ENCODE measurements at regions not wholly inside any gene's neighbourhood (a gene's known extent, or its start where the extent isn't known, plus 50 kb on each side); places are given as distances from the start of the nearest gene placed in this dataset.

DNA sequence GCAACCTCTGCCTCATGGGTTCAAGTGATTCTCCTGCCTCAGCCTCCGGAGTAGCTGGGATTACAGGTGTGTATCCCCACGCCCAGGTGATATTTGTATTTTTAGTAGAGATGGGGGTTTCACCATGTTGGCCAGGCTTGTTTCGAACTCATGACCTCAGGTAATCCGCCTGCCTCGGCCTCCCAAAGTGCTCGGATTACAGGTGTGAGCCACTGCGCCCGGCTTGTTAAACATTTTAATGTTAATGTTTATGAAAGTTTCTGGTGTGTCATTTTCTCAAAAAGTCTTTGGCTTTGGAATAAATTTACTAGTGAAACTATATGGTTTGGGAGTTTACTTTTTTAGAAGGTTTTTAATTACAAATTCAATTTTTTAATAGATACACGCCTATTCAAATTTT, 698.8 kb downstream of the MECOM start:
- TF ChIP-seq, protein P1, sequence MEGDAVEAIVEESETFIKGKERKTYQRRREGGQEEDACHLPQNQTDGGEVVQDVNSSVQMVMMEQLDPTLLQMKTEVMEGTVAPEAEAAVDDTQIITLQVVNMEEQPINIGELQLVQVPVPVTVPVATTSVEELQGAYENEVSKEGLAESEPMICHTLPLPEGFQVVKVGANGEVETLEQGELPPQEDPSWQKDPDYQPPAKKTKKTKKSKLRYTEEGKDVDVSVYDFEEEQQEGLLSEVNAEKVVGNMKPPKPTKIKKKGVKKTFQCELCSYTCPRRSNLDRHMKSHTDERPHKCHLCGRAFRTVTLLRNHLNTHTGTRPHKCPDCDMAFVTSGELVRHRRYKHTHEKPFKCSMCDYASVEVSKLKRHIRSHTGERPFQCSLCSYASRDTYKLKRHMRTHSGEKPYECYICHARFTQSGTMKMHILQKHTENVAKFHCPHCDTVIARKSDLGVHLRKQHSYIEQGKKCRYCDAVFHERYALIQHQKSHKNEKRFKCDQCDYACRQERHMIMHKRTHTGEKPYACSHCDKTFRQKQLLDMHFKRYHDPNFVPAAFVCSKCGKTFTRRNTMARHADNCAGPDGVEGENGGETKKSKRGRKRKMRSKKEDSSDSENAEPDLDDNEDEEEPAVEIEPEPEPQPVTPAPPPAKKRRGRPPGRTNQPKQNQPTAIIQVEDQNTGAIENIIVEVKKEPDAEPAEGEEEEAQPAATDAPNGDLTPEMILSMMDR (IDR thresholded peaks at IDR 0.05; ENCODE audit: low read depth, low read length): no peak
- no peak for DNase-seq (ENCODE audit: extremely low read depth, low read depth)

DNA sequence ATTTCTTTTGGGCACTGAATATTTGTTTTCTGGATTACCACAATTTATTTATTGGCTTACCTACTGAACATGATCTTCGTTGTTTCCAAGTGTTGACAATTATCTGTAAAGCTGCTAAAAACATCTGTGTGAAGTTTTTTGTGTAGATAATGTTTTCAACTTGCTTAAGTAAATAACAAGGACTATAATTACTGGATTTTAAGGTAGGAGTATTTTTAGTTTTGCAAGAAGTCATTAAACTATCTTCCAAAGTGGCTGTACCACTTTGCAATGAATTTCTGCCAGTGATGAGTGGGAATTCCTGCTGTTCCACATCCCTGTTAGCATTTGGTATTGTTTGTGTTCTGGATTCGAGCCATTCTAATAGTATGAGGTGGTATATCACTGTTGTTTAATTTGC, 702.2 kb downstream of the MECOM start:
- TF ChIP-seq, protein P1 (IDR thresholded peaks at IDR 0.05; ENCODE audit: low read depth, low read length): no peak
- no peak for DNase-seq (ENCODE audit: extremely low read depth, low read depth)

DNA sequence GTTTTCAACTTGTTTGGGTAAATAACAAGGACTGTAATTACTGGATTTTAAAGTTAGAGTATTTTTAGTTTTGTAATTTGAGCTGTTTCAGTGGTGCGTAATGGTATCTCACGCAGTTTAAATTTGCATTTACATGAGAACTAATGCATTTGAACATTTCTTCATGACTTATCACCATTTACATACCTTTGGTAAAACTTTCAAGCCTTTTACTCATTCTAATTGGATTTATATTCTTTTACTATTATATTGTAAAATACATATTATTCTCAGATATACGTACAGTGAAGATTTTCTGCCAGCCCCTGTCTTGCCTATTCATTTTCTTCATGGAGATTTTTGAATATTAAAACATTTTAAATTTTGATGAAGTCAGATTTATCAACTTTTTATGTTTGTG, 703.8 kb downstream of the MECOM start:
- DNase-seq (ENCODE audit: extremely low read depth, low read depth): no peak
- TF ChIP-seq, protein P1 (IDR thresholded peaks at IDR 0.05; ENCODE audit: low read depth, low read length): no peak

DNA sequence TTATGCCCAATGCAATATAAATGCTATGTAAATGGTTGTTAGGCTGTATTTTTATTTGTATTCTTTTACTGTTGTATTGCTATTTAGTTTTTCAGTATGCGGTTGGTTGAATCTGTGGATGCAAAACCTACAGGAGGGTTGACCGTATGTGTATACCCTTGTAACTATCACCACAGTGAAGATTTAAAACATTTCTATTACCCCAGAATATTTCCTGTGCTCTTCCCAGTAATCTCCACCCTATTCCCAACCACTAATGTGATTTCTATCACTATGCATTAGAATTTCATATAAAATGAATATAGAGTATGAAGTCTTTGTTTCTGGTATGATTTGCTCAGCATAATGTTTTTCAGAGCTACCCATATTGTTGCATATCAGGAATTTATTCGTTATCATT, 705.0 kb downstream of the MECOM start:
- DNase-seq (ENCODE audit: extremely low read depth, low read depth): no peak
- TF ChIP-seq, protein P1 (IDR thresholded peaks at IDR 0.05; ENCODE audit: low read depth, low read length): no peak

DNA sequence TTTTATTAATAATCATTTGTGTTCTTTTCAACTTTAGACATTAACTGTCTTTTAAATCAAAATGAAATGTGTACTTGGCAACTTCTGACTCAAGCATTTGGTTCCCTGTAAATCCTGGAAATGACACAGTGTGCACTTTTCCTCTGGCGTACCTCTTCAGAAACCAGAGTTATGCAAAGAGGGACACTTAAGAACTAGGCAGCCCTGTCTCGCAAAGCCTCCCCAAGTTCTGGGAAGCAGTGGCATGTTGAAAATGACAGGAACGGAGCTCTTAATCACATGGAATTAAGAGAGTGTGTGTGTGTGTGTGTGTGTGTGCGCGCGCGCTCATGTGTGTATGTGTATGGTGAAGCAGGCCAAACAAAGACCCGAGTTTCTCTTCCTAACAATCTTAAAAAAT, 707.4 kb downstream of the MECOM start:
- no peak for DNase-seq (ENCODE audit: extremely low read depth, low read depth)
- TF ChIP-seq, protein P1 (IDR thresholded peaks at IDR 0.05; ENCODE audit: low read depth, low read length): no peak

DNA sequence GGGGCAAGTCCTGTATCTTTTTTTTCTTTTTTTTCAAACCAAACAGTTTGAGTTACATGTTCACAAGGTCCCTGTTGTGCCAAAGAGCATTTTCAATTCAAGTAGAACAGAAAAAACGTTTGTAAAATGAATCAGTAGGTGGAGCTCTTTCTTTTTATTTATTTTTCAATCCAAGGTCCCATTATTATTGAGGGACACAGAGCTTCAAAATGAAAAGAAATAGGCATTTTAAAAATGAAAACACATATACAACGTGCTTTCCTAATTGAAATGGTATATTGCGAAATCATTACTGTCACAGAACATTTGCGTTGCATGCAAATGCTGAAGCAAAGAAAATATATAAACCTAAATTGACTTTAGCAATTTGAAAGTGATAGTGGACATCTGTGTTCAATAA, 711.0 kb downstream of the MECOM start:
- peak; percentile 71 for DNase-seq (ENCODE audit: extremely low read depth, low read depth)
- TF ChIP-seq, protein P1 (IDR thresholded peaks at IDR 0.05; ENCODE audit: low read depth, low read length): peak; percentile 32

DNA sequence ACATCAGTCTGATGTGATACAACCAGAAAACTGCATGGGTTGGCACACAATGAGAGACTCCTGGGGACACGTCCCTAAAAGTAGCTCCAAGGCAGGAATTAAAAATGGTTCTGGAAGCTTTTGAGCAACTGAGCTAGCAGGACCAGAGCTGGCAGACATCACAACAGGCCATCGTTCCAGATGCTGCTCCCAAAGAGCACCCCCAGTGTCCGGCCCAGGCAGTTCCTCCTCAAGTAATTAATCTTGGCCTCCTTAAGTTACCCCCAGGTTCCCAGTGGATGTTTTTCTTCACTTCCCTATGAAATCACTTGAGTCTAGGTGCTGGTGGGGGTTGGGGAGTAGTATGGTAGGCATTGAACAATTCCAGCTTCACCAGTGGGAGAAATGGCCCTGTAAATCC, 711.6 kb downstream of the MECOM start:
- TF ChIP-seq, protein P1 (IDR thresholded peaks at IDR 0.05; ENCODE audit: low read depth, low read length): no peak
- no peak for DNase-seq (ENCODE audit: extremely low read depth, low read depth)

Measured in AG09319 (cell line).